Vagina (tissue), 2 donors: ENCODE measurements at regions not wholly inside any gene's neighbourhood (a gene's known extent, or its start where the extent isn't known, plus 50 kb on each side); places are given as distances from the start of the nearest gene placed in this dataset.

Source experiments
- POLR2A ChIP-seq, 2 donors: fragments of 450-650 bp; IDR thresholded peaks; one replicate each; pipeline ENCODE4 v1.6.1; 2017; ENCODE audit warnings: antibody characterized with exemption in 2 of 2, mild to moderate bottlenecking in 2 of 2, moderate library complexity in 2 of 2
- POLR2AphosphoS5 ChIP-seq, 2 donors: sonication (generic); formaldehyde crosslinking; IDR thresholded peaks; one replicate each; pipeline ENCODE4 v1.9.0; 2017; ENCODE audit warnings: antibody characterized with exemption in 2 of 2, mild to moderate bottlenecking in 2 of 2, low read depth in 1 of 2; ENCODE audit not compliant: insufficient read depth in 1 of 2
- TF ChIP-seq, protein P1 (sequence below), 3 experiments: fragments of 450-650 bp in 2 of 3; fragments of 200-600 bp in 1 of 3; sonication (generic) in 1 of 3; IDR thresholded peaks; one replicate each; pipeline ENCODE4 v1.5.1; 2017 to 2019; ENCODE audit warnings: antibody characterized with exemption in 3 of 3, mild to moderate bottlenecking in 2 of 3, moderate library complexity in 2 of 3

- TF ChIP-seq, protein P1, sequence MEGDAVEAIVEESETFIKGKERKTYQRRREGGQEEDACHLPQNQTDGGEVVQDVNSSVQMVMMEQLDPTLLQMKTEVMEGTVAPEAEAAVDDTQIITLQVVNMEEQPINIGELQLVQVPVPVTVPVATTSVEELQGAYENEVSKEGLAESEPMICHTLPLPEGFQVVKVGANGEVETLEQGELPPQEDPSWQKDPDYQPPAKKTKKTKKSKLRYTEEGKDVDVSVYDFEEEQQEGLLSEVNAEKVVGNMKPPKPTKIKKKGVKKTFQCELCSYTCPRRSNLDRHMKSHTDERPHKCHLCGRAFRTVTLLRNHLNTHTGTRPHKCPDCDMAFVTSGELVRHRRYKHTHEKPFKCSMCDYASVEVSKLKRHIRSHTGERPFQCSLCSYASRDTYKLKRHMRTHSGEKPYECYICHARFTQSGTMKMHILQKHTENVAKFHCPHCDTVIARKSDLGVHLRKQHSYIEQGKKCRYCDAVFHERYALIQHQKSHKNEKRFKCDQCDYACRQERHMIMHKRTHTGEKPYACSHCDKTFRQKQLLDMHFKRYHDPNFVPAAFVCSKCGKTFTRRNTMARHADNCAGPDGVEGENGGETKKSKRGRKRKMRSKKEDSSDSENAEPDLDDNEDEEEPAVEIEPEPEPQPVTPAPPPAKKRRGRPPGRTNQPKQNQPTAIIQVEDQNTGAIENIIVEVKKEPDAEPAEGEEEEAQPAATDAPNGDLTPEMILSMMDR (IDR thresholded peaks at IDR 0.05), result no peak
- TF ChIP-seq POLR2A (IDR thresholded peaks at IDR 0.05) (no peak), POLR2AphosphoS5 (IDR thresholded peaks at IDR 0.05; ENCODE audit: insufficient read depth in 1 of 2, low read depth in 1 of 2) (no peak)
Observed at GRCh38 chr3:76300746-76301145, 515.4 kb upstream of the ZNF717 start.
